ENCODE measurements at regions not wholly inside any gene's neighbourhood (a gene's known extent, or its start where the extent isn't known, plus 50 kb on each side); places are given as distances from the start of the nearest gene placed in this dataset.

DNA sequence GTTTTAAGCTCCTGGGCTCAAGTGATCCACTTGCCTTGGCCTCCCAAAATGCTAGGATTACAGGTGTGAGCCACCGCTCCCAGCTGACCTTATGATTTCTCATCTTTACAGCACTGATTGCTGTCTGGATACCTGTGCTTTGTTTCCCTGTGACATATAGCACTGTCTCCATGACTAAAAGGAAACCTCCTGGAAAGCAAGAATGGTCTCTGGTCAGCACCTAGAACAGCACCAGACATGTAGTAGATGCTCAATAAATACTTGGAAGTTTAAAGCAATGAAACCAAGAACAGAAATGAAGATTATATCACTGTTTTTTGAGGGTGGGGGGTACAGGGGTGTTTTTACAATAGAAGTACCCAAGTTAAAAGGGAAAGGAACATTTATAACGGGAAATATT is 156.8 kb upstream of the ADAMTS9 start:
- DNase-seq (ENCODE audit: low read depth): no peak

DNA sequence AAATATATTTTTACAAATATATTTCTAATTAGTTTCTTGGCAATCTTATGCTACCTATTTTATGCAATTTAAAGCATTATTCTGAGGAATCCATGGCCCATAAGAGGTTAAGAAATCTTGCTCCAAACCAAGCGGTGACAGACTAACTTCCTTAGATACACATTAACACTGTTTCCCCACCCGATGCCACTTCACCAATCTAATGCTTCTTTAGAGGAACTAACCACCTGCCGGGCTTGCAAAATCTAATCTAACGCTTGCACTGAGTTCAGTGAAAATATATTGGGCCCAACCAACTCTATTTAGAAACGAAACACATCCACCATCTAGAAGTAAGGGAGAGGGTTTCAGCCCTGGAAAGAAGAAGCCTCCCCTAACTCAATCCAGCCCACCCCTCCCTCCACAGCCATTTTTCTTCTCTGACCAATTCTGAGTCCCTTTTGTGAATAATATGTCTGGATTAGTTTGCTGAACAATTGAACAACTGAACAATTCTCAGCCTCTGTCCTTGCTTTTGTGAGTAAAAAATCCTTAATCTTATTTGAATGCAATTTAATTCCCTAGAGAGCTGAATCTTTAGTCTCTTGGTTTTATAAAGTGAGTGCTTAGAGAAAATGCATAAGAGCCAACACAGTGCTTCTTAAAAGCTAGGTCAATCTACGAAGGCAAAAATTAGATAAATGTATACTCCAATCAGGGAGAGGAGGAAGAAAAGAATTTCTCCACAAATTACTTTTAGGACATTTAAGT is 150.4 kb upstream of the ADAMTS9 start:
- DNase-seq (ENCODE audit: low read depth): no peak

DNA sequence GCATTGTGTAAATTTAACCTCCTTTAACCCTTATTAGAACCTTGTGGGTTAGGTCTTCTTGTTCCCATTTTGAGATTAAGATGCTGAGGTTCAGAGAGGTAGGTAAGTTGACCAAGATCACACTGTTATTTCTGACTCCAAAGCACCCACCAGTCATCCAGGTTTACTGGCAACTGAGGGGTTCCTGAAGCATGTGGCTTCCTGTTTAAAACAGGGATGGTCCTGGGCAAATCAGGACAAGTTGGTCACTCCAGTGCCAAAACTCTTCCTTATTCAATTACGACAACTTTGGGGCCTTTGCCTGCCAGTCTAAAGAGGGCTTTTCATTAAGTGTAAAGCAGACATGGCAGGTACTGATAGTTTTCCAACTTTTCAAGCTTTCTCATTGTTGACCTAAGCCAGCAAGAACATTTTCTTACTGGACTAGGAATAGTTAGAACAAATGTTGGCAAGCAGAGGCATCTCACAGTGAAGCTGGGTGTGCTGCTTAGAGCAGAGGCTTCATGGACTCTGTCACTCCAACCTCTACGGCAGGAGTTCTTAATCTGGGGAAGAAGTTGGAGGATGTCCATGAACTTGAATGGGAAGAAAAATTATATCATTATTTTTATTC is 149.4 kb upstream of the ADAMTS9 start:
- no peak for DNase-seq (ENCODE audit: low read depth)

DNA sequence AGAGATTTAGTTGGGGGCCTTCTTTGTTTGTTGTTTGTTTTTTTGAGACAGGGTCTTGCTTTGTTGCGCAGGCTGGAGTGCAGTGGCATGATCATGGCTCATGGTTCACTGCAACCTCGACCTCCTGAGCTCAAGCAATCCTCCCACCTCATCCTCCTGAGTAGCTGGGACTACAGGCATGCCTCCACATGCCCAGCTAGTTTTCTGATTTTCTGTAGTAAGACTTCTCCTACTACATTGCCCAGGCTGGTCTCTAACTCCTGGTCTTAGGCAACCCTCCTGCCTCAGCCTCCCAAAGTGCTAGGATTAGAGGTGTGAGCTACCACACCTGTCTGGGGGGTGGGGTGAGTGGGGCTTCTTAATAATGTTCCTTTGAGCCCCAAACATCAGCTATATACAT is 148.3 kb upstream of the ADAMTS9 start:
- no peak for DNase-seq (ENCODE audit: low read depth)

DNA sequence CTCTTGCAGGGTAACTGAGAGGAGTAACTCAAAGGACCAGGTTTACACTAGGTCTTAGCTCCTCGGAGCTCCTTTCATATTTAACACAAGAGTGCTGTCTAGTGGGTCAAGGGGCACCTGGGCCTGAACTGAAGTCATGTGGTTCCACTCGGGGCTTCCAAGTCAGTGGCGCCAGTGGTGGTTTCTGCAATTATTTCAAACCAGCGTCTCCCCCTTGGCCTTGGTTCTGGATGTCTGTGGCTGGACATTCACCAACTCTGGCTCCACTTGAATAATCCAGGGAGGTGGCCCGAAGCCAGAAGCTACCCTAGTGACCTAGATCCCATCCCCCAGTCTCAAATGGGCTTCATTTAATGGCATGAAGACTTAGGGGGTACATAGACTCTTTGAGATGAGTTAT is 144.3 kb upstream of the ADAMTS9 start:
- DNase-seq (ENCODE audit: low read depth): no peak

DNA sequence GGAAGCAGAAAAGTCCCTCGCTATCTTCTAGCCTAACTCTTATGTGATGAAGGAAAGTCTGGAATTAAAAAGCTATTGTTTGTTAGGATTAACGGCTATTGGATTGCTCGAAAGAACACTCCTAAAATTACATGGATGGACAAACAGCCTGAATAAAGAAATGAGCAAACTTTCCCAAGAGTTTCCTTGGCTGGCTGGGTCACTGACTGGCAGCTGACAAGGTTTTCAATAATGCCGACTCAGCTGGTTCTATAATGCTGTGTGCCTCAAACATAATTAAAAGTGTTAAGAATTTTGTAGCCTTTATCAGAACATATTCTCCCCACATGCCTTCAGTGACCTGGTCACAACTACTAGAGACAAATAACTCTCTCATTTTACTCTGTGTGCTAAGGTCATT is 142.9 kb upstream of the ADAMTS9 start:
- DNase-seq (ENCODE audit: low read depth): no peak

DNA sequence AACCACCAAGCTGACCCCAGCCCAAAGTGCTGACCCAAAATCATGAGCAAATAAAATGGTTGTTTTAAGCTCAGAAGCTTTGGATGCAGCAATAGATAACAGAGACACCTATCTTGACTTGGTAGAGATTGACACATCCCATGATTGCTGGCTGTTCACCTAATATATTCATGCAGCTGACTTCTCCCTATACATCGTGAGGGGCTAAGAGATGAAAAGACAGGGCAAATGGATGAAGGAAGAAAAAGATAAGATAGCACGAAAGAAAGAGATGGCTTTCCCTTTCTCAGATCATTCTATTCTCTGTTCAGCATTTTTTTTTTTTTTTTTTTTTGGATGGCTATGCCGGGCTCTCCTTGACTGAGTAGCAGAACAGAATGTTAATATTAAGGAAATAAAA is 141.5 kb upstream of the ADAMTS9 start:
- no peak for DNase-seq (ENCODE audit: low read depth)

DNA sequence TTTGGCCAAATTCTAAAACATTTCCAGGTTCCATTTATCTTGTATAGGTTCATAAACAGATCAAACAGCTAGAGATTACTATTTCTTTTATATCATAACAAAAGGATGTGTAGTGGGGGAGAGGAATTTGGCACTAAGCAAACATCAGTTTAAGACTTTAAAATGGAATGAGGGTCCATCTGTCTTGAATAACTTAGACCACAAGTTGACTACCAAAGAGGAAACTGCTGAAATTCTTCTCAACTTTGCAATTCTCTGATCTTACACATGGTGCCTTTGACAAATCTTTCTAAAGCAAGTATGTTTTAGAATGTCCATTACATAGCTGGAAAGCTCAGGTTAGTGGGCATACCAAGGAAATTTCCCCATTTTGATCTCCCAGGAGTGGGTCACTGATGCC is 140.5 kb upstream of the ADAMTS9 start:
- DNase-seq (ENCODE audit: low read depth): no peak

DNA sequence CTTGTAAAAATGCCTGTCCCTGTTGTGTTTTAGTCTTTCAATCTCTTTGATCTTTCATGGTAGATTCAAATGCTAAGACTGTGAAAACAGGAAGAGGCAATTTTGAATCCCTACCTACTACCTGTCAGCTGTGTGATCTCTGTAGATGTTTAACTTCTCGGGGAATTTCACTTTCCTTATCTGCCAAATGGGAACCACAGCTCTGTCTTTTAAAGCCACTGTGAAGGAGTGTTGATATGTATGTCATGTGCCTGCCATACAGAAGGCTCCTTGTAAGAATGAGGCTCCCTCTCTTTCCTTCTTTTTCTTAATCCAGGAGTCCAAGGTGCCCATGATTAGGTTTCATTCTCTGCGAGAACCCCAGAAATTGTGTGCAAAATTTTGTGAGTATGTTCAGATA is 139.6 kb upstream of the ADAMTS9 start:
- no peak for DNase-seq (ENCODE audit: low read depth)

DNA sequence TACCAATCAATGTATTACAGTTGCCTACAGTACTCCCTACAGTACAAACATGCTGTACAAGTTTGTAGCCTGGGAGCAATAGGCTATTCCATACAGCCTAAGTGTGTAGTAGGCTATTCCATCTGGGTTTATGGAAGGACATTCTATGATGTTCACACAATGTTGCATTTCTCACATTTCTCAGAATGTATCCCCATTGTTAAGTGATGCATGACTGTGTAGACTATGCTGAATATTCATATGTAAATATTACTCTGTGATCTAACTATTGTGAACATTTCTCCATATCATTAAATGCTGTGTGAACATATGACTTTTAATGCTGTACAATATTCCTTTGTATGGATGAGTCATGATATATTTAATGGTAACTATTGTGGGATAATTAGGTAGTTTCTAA is 139.2 kb upstream of the ADAMTS9 start:
- DNase-seq (ENCODE audit: low read depth): no peak

DNA sequence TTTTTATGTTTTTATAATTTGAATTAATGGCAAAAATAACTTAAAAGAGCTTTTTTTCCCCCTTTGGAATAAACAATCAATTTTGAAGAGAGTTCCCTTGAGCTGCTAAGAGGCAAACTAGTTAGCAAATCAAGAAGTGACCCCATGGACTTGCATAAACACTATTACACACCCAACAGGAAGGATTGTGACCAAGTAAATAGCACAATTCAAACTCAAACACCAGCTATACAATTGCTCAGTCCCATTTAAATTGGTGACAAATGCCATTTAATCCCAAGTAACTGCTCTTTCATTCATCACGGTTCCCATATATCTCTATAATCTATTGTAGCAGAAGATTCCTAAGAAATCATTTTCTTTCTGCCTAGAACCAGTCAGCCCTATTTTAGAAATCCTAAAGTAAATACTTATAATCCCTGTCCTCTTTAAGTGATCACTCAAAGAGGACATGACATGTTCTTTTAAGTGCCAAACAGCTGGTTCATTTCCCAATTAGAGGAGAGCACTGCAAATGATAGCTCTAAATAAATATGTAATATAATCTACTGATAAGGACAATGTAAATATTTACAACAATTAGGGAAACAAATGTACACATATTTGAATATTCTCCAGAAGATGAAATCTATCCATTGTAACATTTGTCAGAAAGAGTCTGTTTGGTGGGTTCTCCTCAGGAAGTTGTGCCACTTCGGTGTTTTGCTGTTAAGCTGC is 137.8 kb upstream of the ADAMTS9 start:
- DNase-seq (ENCODE audit: low read depth): no peak

DNA sequence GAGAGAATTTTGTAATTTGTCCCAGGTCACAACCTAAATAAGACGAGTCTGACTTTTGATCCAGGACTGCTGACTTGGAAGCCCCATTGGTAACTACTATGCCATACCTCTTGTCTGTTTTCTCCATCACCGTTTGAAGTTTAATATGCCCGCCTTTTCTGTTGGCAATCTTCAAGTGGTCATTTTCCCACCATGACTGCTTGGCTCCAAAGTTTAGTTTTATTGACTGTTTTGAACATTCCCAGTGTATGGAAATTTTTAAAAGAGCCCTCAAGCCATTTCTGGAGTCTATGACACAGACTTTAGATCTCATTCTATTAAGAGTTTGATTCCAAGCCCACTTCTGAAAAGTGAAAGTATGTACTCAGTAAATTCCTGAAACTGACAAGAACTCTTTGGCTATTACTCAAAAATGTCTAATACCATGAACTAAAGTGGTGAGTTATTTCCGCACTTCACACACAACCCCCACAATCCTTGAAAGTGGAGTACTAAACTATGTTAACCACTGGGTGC is 136.7 kb upstream of the ADAMTS9 start:
- DNase-seq (ENCODE audit: low read depth): no peak

DNA sequence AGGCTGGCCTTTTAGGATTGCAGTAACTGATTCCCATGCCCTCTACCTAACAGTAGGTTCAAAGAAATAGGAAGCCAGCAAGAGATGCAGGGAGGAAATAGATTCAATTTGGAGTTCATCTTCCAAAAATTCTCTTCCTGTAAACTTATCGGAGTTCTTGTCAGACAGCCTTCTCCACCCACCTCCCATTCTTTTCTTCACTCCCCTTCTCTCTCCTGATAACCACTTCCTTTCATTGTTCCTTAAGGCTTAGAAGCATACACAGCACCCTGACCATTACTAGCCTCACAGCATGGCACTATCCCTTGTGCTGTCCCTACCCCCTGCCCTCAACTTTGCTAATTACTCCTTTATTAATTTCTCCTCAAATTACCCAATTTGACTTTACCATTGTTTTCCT is 130.4 kb upstream of the ADAMTS9 start:
- no peak for DNase-seq (ENCODE audit: low read depth)

DNA sequence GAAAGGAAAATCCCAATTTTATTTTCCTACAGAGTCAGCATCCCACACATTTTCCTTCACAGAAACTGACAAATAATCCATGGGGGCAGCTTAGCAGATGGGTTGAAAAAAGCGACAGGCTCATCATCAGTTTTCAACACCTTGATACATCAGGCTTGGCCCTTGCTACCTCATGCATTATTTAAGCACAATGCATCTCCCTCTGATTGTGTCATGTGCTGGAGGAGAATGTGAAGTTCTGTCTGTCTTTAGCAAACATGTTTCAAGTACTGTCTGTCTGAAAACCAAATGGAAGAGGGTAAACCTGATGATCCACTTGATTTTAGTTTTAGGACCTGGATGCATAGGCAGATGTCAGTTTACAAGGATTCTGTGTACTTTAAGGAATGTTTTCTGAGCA is 128.6 kb upstream of the ADAMTS9 start:
- DNase-seq (ENCODE audit: low read depth): no peak

DNA sequence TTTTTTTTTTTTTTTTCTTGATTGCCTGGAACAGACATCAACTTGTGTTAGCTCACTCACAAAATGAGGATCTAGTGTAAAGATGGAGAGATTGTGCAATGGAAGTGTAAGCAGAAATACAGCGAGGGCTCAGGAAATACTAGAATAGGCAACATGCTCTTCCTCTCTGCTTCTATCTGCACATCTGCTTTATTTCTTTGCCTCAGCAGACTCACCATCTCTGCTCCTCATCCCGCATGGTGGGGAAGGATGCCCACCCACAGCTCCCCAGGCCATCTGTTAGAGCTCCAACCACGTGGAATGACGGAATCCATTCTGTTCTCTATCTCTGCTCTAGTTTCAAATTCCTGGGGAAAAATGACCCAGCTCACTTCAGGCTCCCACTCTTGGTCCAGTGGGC is 128.0 kb upstream of the ADAMTS9 start:
- DNase-seq (ENCODE audit: low read depth): no peak

DNA sequence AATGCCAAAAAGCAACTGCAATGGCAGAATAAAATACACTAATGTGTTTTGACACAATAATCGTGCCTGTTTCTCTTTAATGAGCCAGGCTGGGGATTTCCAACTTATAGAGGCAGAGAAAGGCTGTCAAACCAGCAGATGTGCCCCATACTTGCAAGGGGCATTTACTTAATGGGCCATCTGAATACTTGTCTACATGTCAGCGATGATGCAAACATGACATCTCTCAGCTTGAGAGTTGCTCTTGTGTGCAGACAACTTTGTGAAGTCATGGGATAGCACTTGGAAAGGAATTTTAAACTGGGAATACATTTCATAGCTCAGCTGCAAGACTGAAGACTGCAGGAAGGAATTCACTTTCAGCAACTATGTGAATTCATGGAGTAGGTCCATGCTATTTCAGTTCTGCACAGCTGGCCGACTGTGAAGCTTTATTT is 127.4 kb upstream of the ADAMTS9 start:
- DNase-seq (ENCODE audit: low read depth): no peak

DNA sequence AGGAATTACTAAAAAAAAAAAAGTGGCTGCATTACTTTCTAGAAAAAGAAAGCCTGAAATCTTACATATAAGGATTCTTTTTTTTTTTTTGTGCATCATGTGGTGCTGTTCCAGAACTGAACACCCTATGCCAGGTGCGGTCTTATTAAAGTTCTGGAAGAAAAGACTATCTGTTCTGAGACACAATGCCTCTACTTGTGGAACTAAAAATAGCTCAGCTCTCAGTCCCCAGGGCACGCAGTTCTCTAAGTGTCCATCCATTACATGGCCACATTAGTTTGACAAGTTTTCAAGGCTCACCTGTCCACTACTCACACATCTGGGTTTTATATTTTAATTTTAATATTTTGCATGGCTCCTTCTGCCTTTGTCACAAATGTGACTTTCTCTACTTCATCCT is 126.6 kb upstream of the ADAMTS9 start:
- DNase-seq (ENCODE audit: low read depth): no peak

DNA sequence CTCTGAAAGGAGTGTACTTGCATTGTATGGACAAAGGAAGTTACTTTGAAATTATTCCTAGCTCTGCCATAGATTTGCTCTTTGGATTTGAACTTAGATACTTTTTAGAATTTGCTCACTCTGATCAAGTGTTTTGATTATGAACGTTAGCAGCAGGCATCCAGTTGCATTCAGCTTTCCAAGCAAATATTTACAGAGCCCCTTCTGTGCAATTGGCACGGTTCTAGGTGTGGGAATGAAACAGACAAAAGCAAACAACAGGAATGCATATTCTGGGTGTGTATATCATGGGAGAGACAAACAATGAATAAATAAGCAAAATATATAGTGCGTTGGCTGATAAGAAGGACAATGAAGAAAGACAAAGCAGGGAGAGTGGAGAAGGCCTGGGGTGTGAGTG is 125.5 kb upstream of the ADAMTS9 start:
- no peak for DNase-seq (ENCODE audit: low read depth)

DNA sequence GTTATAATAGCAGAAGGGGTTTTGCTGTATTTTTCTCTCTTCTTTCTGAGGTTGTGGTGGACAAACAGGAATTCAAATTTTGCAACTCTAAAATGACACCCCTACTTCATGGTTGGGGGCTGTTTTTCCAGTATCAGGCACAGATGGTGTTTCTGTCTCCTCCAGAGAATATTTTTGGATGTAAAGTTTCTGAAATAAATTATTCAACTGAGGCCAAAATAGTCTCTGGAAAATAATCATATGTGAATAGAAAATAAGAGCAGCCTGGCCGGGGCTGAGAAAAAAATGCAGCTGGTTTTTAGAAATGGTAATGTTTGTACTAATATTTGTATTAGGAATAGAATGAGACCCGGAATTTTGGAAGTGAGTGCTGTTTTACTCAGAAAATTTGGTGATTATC is 121.3 kb upstream of the ADAMTS9 start:
- DNase-seq (ENCODE audit: low read depth): no peak

DNA sequence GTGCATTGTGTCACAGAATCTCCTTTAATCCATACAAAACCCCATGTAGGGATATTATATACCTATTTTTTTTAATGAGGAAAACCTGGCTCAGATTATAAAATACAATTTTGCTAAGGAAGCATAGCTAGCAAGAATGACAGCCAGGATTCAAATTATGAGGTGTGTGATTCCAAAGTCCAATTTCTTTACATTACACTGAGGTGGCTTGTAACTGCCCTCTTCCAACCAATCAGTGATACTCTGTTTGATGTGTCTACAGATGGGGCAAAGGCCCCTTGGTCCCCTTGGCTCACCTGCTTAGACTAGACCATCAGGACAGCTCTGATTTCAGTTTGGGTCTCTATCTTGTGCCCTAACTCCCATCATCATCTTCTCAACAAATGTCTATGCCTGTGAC is 120.3 kb upstream of the ADAMTS9 start:
- no peak for DNase-seq (ENCODE audit: low read depth)

DNA sequence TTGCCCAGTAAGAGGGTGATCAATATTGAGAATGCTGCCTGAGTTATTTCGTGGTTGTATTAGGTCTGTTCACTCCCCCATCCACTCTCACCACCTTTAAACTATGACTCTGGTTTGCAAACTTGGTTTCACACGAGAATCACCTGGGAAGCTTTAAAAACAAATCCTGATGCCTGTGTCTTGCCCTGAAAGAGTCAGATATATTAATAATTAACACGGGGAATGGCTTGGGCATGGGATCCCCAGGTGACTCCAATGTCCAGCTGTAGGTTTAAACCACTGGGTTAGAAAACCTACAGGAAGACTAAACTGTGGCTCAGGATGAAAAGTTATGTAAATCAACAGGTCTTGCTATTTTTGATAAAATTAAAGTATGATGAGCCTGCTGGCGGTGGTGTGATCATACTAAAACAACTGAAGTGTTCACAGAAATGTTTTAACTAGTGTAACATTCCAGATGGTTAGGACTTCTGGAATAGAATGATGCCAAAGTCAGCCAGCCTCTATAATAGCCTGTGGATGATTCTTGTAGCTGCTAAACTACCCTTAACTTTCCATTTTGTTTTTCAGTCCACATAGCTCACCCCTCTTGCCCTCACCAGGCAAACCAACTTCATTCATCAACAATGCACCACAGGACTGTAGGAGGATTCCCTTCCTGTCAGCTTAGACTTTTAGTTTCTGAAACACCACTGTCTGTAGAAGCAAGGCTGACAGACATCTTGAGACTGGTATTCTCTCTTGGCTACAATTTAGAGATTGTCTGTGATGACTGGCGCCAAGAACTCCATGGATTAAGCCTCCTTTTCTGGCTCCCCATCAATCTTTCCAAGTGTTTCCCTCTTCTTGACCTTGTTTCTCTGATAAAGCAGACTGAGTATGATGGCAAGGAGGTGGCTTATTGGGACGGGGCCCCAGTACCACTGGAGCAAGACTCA is 119.1 kb upstream of the ADAMTS9 start:
- no peak for DNase-seq (ENCODE audit: low read depth)

DNA sequence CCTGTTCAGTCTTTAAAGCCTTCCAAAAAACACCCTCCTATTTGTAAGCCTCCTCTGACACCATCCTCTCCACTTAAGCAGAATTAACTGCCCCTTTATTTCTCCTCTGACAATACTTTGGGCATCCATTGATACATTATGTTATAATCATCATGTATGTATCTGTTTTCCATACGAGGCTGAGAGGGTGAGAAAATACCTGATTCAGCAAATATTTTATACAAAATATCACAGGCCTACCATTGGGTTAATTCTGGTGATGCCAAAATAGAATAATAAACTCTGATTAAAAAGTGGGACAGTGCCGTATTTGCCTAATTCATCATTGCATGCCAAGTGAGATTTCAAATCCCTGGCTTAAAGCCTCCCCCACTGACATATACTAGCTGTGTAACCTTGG is 118.2 kb upstream of the ADAMTS9 start:
- DNase-seq (ENCODE audit: low read depth): no peak

Measured in ELR (cell line).